AG09309 (cell line): ENCODE measurements at regions not wholly inside any gene's neighbourhood (a gene's known extent, or its start where the extent isn't known, plus 50 kb on each side); places are given as distances from the start of the nearest gene placed in this dataset.

Source experiments
- DNase-seq: peaks from one replicate; pipeline ENCODE4 v3.0.0-alpha.2; 2010; ENCODE audit warnings: low read depth
- H3K4me3 ChIP-seq: 2 replicates; pipeline ENCODE4 v1.5.1; 2011; ENCODE audit warnings: mild to moderate bottlenecking, low read depth, low read length, moderate library complexity; ENCODE audit not compliant: control insufficient read depth
- CTCF ChIP-seq: IDR thresholded peaks from 2 replicates; pipeline ENCODE4 v1.5.1; 2011; ENCODE audit warnings: mild to moderate bottlenecking, low read depth, low read length, inconsistent platforms; ENCODE audit not compliant: insufficient read depth, control insufficient read depth; ENCODE audit errors: missing control alignments

DNA sequence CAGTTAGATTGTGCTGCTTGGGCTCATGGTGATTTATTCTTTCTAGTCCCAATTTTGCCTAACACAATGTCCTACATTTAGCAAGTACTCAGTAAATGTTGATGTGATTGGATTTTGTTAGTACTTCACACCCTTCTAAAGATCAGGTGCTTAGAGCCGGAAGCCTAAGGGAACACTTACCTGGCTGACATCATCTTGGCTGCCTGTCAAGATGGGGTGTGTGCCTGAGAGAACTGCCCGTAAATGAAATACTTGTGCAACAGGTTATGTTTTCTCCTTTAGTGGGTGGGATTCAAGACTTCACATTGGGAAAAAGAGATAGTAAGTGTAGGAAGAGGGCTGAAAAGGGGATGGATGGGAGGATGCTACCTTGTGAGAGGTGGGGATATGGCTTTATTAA is 75.5 kb upstream of the MACF1 start:
- no peak for DNase-seq
- TF ChIP-seq CTCF, result no peak
- H3K4me3 ChIP-seq, result no peak overlapping the region

- H3K4me3 ChIP-seq, result no peak overlapping the region
- TF ChIP-seq CTCF, result peak; percentile 42
- no peak for DNase-seq
Observed at GRCh38 chr1:39129514-39129913, 75.0 kb upstream of the MACF1 start.

DNA sequence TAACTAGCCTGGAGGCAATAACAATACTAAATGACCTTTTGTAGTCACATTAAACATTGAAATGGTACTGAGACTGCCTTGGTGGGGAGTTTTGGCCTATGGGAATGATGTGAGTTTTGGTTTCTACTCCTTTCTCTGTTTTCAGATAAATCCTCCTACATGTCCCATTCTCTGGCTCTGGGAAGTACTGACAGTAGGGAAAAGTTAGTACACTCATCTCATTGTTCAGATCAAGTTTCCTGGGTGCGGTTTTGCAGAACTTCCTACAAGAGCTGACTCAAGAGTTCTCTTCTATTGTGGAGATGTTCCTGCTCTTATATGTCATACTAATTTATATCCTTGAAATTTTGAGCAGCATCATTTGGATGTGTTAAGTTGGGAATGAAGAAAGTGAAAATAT is 74.2 kb upstream of the MACF1 start:
- no peak for TF ChIP-seq CTCF
- peak; percentile 76 for DNase-seq
- no peak overlapping the region for H3K4me3 ChIP-seq

GRCh38 chr1:39131940-39132339 is 72.6 kb upstream of the MACF1 start:
- H3K4me3 ChIP-seq, result no peak overlapping the region
- no peak for TF ChIP-seq CTCF
- DNase-seq, result no peak

- no peak for TF ChIP-seq CTCF
- H3K4me3 ChIP-seq, result no peak overlapping the region
- DNase-seq, result no peak
Observed at GRCh38 chr1:39132505-39133339, 71.8 kb upstream of the MACF1 start.

- no peak for TF ChIP-seq CTCF
- no peak for DNase-seq
- no peak overlapping the region for H3K4me3 ChIP-seq
Observed at GRCh38 chr1:39133340-39133684, 71.2 kb upstream of the MACF1 start.
